ENCODE measurements at regions not wholly inside any gene's neighbourhood (a gene's known extent, or its start where the extent isn't known, plus 50 kb on each side); places are given as distances from the start of the nearest gene placed in this dataset.

DNA sequence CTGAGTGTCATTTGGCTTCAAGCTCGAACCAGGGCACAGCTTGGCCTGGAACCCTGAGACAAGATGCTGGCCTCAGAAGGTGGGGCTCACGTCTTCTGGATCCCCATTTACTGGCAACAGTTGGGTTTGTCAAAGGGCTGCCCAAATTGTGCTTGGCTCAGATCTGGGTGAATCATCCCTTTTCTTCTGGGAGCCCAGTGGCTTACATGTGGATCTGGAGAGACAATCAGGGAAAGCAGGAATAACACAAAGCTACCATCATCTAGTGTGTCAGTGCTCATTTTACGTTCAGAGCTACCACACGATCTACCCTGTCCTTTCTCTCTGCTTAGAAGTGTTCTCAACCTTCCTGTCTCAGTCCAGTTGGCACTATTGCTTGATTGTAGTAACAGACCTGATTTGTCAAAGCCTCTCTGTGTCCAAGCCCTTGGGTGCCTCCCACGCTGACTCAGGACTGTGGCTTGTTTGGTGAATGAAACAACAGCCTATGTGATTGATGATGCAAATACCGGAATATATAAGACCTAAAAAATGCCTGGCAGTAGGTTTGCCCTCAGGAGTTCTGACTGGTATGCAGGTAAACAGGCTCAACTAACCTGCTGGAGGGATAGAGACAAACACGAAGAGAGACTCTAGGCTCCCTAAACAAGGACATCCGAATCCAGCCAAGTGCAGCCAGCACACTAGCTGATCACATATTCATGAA is 974.3 kb downstream of the VRK1 start:
- TF ChIP-seq, protein P1, sequence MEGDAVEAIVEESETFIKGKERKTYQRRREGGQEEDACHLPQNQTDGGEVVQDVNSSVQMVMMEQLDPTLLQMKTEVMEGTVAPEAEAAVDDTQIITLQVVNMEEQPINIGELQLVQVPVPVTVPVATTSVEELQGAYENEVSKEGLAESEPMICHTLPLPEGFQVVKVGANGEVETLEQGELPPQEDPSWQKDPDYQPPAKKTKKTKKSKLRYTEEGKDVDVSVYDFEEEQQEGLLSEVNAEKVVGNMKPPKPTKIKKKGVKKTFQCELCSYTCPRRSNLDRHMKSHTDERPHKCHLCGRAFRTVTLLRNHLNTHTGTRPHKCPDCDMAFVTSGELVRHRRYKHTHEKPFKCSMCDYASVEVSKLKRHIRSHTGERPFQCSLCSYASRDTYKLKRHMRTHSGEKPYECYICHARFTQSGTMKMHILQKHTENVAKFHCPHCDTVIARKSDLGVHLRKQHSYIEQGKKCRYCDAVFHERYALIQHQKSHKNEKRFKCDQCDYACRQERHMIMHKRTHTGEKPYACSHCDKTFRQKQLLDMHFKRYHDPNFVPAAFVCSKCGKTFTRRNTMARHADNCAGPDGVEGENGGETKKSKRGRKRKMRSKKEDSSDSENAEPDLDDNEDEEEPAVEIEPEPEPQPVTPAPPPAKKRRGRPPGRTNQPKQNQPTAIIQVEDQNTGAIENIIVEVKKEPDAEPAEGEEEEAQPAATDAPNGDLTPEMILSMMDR (conservative IDR thresholded peaks at IDR 0.05; ENCODE audit: control insufficient read depth, insufficient read depth, low read depth, low read length), result no peak
- H3K4me3 ChIP-seq (ENCODE audit: control insufficient read depth, low read depth, low read length), result no peak overlapping the region
- DNase-seq (ENCODE audit: low read depth), result peak; percentile 0

DNA sequence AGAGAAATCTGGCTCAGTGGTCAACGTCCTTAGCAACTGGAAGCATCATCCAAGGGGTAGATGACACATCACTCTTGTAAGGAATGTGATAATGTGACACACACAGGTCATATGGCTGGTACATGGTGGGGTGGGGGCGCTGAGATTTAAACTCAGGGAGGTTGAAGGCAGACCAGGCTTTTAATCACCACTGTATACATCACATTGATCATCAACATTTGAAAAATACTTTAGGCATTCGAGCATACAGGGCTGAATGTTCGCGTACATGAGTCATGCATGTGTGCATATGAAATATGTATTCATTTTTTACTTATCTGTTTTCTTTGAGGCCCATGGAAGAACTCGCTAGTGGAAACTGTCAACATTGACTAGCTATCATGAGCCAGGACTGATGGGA is 976.4 kb downstream of the VRK1 start:
- no peak overlapping the region for H3K4me3 ChIP-seq (ENCODE audit: control insufficient read depth, low read depth, low read length)
- TF ChIP-seq, protein P1 (conservative IDR thresholded peaks at IDR 0.05; ENCODE audit: control insufficient read depth, insufficient read depth, low read depth, low read length), result no peak
- DNase-seq (ENCODE audit: low read depth), result no peak

DNA sequence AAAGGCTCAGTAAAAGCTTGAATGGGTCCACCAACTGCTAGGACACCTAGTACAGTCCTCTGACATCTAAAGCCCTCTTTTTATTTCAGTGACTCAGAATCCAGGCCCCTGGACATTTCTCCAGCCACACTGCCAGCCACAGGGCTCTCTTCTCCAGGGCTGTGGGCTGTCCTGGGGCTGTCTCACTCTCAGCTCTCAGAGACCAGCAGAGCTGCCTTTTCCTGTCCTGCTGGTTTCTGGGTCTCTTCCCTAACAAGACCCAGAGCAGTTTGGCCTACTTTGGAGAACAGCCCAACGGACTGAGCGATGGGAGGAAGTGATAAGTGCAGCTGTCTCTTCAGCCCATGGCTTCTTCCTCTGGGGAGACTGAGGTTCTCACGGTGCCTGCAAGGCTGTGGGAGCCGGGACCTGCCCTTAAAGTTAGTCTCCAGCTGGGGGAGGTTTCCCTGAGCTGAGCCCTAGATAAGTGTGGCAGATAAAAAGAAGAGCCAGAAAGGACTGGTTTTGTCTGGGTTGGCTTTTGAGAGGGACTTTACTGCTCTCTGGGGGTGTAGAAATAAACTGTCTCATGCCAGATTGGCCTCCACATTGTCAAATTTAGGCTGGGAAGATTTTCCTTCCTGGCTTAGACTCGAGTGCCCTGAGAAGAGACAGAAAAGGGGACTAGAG is 979.8 kb downstream of the VRK1 start:
- TF ChIP-seq, protein P1 (conservative IDR thresholded peaks at IDR 0.05; ENCODE audit: control insufficient read depth, insufficient read depth, low read depth, low read length), result no peak
- no peak overlapping the region for H3K4me3 ChIP-seq (ENCODE audit: control insufficient read depth, low read depth, low read length)
- DNase-seq (ENCODE audit: low read depth), result no peak

DNA sequence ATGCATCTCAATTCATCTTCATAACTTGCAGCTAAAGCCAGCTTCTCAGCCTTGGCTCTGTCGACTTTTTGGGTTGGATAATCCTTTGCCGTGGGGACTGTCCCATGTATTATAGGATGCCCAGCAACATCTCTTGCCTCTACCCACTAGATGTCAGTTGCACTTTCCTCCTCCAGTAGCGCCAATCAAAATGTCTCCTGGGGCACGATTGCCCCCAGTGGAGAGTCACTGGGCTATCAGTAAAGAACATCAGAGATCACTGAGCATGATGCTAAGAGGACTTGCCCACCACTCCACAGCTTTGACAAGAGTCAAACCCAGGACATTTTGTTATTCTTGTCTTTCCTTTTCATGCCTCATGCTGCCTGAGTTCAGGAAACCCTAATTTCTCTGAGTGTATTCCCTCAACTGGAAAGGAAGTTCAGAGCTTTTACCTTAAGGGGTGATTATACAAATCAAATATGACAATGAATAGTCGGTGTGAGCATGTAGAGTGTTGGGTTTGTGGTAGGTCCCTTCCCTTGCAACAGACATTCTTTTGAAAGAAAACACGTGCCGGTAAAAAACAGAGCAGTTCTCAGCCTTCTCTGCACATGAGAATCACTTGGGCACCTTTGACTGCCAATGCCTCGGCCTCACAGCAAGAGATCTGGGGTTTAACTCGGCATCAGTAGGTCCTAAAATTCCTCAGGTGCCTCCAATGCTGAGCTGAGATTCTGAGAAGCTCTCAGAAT is 980.6 kb downstream of the VRK1 start:
- H3K4me3 ChIP-seq (ENCODE audit: control insufficient read depth, low read depth, low read length), result no peak overlapping the region
- no peak for DNase-seq (ENCODE audit: low read depth)
- TF ChIP-seq, protein P1 (conservative IDR thresholded peaks at IDR 0.05; ENCODE audit: control insufficient read depth, insufficient read depth, low read depth, low read length), result no peak

DNA sequence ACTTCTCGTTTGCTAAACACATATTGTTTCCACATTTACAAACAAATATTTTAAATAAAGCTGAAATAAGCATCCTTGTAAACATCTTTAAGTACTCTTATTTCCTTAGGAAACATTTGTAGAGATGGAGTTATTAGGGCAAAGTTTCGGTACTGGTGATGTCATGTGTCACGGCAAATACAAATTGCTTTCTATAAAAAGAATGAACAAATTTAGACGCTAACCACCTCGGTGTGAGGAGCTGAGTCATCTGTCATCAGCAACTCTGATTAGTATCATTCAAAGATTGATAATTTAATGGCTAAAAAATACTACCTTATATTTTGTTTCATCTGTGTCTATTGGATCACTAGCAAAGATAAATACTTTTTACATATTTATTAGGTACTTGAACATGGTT is 982.0 kb downstream of the VRK1 start:
- no peak for DNase-seq (ENCODE audit: low read depth)
- H3K4me3 ChIP-seq (ENCODE audit: control insufficient read depth, low read depth, low read length), result no peak overlapping the region
- TF ChIP-seq, protein P1 (conservative IDR thresholded peaks at IDR 0.05; ENCODE audit: control insufficient read depth, insufficient read depth, low read depth, low read length), result no peak

DNA sequence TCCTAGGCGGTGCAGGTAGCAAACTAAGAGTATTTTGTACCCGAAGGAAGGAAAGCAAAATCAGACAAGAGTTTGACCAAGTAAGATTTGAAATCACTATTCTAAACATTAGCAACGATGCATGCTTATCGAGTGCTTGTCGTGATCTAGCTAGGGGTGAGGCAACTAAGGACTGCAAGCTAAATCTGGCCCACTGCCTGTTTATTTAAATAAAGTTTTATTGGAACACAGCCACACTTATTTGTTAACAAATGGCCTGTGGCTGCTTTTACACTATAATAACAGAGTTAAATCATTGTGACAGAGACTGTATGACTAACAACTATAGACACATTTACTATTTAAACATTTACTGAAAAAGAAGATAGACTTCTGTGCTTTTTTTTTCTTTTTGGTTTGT is 983.6 kb downstream of the VRK1 start:
- no peak overlapping the region for H3K4me3 ChIP-seq (ENCODE audit: control insufficient read depth, low read depth, low read length)
- DNase-seq (ENCODE audit: low read depth), result no peak
- TF ChIP-seq, protein P1 (conservative IDR thresholded peaks at IDR 0.05; ENCODE audit: control insufficient read depth, insufficient read depth, low read depth, low read length), result no peak

All from fibroblast of mammary gland (primary cell).